GM12864 (cell line): ENCODE measurements at regions not wholly inside any gene's neighbourhood (a gene's known extent, or its start where the extent isn't known, plus 50 kb on each side); places are given as distances from the start of the nearest gene placed in this dataset.
"Not testable (repeated sequence)": the region's sequence is repeated elsewhere in the genome, so short reads cannot be mapped to it uniquely, and the experiment has no call there.

Source experiments
- DNase-seq: peaks from one replicate; pipeline ENCODE4 v3.0.0-alpha.2; 2011; ENCODE audit warnings: low read depth
- H3K4me3 ChIP-seq: 2 replicates; pipeline ENCODE4 v1.5.1; 2011; ENCODE audit warnings: mild to moderate bottlenecking, low read depth, low read length, control low read depth
- TF ChIP-seq, protein P1 (sequence below): IDR thresholded peaks from 2 replicates; pipeline ENCODE4 v1.5.1; 2011; ENCODE audit warnings: low read depth, mild to moderate bottlenecking, moderate library complexity, low read length, control low read depth, inconsistent platforms; ENCODE audit errors: missing control alignments

DNA sequence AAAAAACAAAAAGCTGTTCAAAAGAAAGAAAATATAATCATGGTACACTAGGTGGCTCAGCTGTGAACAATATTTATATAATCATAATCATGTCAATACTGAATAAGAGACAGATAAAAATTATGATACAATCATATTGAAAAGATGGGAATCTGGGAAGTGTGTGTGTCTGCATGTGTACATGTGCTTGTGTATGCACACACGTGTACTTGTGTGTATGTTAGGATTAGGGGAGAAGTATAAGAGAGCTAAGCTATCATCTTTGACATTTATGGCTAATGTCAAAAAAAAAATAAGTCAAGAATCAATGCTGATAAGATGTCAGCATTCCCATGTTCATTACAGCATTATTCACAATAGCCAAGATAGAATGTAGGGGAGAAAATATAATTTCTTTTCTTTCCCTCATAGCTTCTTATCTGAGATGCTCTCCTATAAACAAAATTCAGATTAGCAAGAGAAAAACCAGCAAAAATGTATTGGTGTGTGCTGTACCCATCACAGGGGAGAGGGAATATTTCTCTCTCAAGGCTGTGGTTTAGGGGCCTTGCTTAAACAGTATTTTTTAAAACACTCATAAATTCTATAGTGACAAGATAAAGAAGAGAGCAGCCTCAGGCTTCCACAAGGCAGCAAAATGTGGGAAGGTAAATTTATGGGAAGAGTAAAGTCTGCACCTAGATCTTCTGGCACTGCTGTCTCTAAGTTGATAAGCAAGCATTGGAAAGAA is 63.4 kb upstream of the ITGA11 start:
- DNase-seq = no peak
- no peak overlapping the region for H3K4me3 ChIP-seq
- TF ChIP-seq, protein P1, sequence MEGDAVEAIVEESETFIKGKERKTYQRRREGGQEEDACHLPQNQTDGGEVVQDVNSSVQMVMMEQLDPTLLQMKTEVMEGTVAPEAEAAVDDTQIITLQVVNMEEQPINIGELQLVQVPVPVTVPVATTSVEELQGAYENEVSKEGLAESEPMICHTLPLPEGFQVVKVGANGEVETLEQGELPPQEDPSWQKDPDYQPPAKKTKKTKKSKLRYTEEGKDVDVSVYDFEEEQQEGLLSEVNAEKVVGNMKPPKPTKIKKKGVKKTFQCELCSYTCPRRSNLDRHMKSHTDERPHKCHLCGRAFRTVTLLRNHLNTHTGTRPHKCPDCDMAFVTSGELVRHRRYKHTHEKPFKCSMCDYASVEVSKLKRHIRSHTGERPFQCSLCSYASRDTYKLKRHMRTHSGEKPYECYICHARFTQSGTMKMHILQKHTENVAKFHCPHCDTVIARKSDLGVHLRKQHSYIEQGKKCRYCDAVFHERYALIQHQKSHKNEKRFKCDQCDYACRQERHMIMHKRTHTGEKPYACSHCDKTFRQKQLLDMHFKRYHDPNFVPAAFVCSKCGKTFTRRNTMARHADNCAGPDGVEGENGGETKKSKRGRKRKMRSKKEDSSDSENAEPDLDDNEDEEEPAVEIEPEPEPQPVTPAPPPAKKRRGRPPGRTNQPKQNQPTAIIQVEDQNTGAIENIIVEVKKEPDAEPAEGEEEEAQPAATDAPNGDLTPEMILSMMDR = no peak

DNA sequence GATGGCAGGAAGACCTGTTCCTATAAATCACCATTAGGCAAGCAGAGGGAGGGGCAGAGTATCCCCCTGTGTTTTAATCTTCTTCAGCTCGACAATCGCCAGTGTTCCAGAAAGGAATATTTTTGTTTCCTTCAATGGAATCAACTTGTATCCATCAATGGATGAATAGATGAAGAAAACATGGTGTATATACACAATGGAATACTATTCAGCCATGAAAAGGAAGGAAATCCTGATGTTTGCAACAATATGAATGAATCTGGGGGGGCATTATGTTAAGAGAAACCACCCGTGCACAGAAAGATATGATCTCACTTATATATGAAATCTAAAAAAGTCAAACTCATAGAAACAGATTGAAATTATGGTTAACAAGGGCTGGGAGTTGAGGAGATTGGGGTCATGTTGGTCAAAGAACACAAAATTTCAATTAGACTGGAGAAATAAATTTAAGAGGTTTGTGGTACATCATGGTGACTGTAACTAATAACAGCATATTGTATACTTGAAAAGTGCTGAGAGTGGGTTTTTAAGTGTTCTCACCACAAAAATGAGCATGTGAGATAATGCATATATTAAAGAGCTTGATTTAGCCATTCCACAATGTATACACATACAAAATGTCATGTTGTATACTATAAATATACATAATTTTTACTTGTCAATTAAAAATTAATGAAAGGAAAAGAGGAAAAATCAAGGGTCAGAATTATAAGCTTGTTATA is 64.2 kb upstream of the ITGA11 start:
- no peak overlapping the region for H3K4me3 ChIP-seq
- no peak for DNase-seq
- TF ChIP-seq, protein P1 = no peak

DNA sequence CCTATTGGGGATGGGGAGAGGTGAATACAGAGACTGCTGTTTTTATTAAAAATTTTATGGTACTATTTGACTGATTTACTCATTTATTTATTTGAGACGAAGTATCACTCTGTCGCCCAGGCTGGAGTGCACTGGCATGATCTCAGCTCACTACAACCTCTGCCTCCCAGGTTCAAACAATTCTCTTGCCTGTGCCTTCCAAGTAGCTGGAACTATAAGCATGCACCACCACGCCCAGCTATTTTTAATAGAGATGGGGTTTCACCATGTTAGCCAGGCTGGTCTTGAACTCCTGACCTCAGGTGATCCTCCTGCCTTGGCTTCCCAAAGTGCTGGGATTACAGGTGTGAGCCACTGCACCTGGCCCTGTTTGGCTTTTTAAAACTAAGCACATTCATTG is 64.8 kb upstream of the ITGA11 start:
- DNase-seq, H3K4me3 ChIP-seq: not testable (repeated sequence)

DNA sequence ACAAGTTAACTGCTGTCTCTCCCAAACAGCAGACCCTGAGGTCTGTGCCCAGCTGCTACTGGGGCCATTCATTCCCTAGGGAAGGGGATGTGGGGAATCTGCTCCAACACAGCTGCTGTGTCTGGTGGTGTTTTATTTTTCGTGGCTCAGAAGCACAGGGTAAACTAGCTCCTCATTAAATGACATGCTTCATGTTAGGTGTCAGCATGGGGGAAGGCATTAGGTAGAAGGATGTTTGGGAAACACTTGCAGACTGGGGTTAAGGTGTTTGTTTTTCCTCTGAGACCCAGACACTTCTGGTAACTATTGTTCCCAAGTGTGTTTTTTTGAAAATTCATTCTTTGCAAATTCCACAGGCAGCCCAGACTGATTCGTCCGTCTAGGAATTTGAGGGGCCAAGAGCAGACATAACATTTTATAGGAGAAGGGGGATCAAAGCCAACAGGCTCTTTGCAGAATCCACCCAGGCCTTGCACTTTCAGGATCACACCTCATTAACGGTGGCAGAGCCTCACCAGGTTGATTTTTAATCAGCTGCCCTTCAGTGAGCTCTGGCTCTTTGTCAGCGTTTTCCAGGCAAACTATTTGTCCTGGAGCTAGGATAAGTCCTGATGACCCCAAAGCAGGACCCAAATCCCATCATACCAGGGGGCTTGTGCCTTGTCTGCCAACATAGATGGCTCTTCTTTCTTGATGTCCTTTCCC is 65.4 kb upstream of the ITGA11 start:
- TF ChIP-seq, protein P1 = no peak
- DNase-seq = no peak
- no peak overlapping the region for H3K4me3 ChIP-seq

DNA sequence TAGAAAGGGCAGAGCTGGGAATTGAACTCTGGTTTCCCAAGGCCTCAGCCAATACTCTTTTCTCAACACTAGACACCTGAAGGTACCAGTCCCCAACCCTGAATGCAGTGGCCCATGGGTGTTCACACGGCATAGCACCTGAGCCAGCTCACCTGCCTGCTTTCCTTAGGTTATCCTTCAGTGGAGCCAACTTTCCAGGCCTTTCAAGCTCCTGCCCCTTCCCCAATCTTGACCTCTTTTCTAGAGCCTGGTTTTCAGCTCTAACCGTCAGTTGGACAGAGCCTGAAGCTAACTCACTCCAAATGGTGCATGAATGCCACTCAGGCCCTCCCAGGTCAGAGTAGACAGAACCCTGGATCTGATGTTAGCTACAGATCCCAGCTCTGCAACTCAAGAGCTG is 66.1 kb upstream of the ITGA11 start:
- no peak for DNase-seq
- TF ChIP-seq, protein P1 = no peak
- no peak overlapping the region for H3K4me3 ChIP-seq

DNA sequence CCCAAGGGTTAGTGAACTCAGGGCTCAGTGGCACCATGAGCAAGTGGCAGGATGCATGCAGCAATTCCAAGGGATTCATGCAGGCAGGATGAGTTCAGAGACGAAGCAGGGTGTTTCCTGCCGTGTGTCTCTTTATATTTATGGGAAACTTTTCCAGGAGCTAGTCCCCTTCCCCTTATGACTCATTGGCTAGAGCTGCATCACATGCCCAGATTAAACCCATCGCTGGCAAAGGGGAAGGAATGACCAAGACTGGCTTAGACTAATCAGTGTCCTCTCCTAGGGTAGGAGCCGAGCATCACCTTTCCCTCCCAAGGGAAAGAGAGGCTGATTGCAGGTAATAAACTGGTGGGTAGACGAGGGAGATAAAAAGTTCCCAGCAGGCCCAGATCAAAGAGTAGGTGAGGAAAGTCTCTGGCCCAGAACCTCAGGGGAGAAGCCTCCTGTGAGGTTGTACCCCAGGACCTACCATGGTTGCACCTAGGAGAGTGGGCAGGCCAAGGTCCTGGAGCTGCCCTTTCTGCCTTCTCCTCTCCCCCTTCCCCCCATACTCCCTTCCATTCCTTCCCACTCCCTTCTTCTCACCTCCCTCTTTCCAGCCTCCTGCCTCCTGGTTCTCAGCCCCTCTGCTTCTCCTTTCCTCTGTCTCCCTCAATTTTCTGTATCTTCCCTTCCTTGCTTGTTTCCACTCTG is 67.8 kb upstream of the ITGA11 start:
- TF ChIP-seq, protein P1 = no peak
- H3K4me3 ChIP-seq = no peak overlapping the region
- DNase-seq = no peak
